ENCODE measurements at regions not wholly inside any gene's neighbourhood (a gene's known extent, or its start where the extent isn't known, plus 50 kb on each side); places are given as distances from the start of the nearest gene placed in this dataset.

DNA sequence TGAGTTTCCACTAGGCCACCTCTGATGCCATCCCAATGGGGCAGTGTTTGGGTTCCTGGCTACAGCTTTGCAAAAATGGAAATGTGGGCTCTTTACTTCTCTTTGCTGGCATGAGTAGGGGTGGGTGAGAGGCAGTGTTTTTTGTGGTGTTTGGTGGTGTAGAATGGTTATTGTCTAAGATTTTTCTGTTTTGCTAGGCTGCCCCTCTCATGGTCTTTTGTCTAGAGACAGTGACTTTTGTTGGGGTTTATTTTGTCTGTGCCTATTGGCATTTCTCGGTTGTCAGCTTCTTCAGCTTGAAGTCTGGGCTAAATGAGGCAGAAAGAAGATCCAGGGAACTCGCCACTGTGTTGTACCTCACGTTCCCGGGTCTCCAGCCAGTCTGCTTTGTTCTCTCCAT lies 112.1 kb downstream of the CENPF start:
- no peak overlapping the region for H3K27ac ChIP-seq
- no peak overlapping the region for H3K4me3 ChIP-seq
- no peak for DNase-seq (ENCODE audit: low spot score)
- TF ChIP-seq, protein P1, sequence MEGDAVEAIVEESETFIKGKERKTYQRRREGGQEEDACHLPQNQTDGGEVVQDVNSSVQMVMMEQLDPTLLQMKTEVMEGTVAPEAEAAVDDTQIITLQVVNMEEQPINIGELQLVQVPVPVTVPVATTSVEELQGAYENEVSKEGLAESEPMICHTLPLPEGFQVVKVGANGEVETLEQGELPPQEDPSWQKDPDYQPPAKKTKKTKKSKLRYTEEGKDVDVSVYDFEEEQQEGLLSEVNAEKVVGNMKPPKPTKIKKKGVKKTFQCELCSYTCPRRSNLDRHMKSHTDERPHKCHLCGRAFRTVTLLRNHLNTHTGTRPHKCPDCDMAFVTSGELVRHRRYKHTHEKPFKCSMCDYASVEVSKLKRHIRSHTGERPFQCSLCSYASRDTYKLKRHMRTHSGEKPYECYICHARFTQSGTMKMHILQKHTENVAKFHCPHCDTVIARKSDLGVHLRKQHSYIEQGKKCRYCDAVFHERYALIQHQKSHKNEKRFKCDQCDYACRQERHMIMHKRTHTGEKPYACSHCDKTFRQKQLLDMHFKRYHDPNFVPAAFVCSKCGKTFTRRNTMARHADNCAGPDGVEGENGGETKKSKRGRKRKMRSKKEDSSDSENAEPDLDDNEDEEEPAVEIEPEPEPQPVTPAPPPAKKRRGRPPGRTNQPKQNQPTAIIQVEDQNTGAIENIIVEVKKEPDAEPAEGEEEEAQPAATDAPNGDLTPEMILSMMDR (IDR thresholded peaks at IDR 0.05) = no peak

DNA sequence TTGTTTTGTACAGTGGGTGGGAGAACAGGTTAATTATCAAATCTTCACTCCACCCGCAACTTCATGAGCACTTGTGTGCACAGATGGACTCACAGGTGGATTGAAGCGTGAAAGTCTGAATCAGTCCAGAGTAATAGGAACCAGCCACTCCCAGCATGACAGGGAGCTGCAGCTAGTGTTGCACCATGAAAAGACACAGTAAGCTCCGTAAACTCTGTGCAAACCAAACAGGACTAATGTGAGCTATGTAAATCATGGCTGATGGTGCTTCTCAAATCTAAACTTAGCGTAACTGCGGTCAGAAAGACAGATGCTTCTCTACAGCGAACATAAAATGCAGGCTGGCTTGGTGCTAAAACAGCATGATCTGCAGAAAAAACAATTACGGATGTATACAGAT lies 114.4 kb downstream of the CENPF start:
- no peak overlapping the region for H3K27ac ChIP-seq
- no peak overlapping the region for H3K4me3 ChIP-seq
- TF ChIP-seq, protein P1 (IDR thresholded peaks at IDR 0.05) = no peak
- no peak for DNase-seq (ENCODE audit: low spot score)

DNA sequence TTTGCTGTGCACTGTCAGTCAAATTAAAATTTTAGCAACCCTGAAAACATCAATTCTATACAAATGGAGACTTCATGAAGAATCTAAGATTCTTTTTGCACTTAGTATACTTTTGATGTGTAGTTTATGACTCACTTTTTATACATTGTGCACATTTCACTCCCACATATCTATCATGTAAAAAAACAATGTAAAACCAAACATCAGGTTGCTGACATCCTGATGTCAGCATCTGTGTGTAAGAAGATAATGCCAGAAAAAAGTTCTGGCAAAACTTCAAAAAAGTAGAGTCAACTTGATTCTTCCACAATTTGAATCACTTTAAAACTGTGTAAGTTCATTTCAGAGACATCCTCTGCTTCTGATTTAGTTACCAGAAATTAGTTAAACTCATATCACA lies 115.7 kb downstream of the CENPF start:
- TF ChIP-seq, protein P1 (IDR thresholded peaks at IDR 0.05) = no peak
- no peak for DNase-seq (ENCODE audit: low spot score)
- H3K27ac ChIP-seq = no peak overlapping the region
- no peak overlapping the region for H3K4me3 ChIP-seq

DNA sequence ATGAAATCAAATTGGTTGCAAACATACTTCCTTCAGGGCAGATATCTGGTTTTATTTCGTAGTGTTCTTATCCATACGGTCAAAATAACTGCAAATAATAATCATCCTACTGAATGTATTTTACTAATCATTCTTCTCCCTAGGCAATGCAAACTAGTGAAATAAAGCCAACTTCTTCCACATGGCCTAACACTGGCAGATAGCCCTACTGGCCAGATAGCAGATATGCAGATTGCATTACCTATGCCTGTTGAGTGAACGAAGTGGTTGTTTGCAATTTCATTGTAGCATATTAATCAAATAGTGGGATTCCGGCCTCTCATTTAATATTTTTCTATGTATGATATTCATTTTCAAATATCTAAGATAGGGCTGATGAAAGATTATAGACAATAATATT lies 116.2 kb downstream of the CENPF start:
- DNase-seq (ENCODE audit: low spot score) = no peak
- Histone ChIP-seq H3K27ac (no peak overlapping the region), H3K4me3 (no peak overlapping the region)
- TF ChIP-seq, protein P1 (IDR thresholded peaks at IDR 0.05) = no peak

DNA sequence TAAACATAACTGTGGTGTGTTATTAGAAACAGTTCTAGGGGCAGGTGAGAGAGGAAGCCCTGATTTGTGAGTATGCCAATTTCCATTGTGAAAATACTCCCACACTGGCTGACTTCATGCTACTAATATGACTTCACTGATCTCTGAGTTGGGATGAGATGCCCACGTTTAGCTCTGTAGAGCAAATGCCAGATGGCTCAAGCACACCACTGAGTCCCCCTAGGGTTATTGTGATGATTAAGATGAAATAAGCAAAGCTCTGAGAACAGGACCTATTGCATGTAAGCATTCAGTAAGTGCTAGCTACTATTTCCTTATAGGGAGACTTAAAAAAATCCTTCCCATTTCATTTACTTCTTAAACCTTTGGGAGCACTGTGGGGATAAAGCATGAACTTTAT lies 117.6 kb downstream of the CENPF start:
- Histone ChIP-seq H3K27ac (no peak overlapping the region), H3K4me3 (no peak overlapping the region)
- TF ChIP-seq, protein P1 (IDR thresholded peaks at IDR 0.05) = no peak
- no peak for DNase-seq (ENCODE audit: low spot score)

DNA sequence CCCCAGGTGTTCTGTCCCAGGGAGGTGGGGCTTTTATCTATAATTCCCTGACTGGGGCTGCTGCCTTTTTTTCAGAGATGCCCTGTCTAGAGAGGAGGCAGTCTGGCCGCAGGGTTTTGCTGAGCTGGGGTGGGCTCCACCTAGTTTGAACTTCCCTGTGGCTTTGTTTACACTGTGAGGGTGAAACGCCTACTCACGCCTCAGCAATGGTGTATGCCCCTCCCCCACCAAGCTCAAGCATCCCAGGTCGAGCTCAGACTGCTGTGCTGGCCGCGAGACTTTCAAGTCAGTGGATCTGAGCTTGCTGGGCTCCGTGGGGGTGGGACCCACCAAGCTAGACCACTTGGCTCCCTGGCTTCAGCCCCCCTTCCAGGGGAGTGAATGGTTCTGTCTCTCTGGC lies 124.3 kb downstream of the CENPF start:
- TF ChIP-seq, protein P1 (IDR thresholded peaks at IDR 0.05) = no peak
- Histone ChIP-seq H3K27ac (no peak overlapping the region), H3K4me3 (no peak overlapping the region)
- no peak for DNase-seq (ENCODE audit: low spot score)

DNA sequence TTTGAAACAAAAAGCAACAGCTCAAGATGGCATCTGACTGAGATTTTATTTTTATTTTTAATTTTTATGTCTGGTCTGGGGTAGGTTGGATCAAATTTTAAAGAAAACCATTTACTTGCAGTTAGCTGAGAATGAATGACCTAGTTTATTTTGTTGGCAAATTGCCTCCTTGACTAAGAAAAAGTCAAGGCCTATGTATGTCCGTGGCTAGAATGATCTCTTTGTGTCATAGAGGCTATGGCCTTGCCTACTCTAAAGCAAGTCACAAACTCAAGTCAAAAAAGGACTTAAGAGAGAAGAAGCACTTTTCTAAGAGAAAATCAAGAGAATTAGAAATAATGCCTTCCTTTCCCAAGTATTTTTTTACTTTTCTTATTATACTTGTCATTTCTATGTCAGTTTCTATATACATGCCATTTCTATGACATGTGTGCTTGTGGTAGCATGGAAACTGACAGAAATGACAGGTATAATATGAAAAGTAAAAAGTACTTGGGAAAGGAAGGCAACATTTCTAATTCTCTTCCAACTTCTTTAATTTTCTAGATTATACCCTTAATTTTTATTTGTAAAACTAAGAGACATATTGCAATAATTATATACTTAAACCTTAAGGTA lies 136.7 kb downstream of the CENPF start:
- no peak overlapping the region for H3K27ac ChIP-seq
- TF ChIP-seq, protein P1 (IDR thresholded peaks at IDR 0.05) = no peak
- H3K4me3 ChIP-seq = no peak overlapping the region
- no peak for DNase-seq (ENCODE audit: low spot score)
